Motor neuron (in vitro differentiated cells): ENCODE measurements at regions not wholly inside any gene's neighbourhood (a gene's known extent, or its start where the extent isn't known, plus 50 kb on each side); places are given as distances from the start of the nearest gene placed in this dataset.
A peak's percentile ranks its signal among the peaks of the same experiment; 100 is the strongest.

Experiments used
- ATAC-seq, 8 experiments: fragments of 200-7000 bp; cut with Tn5 transposase; replicated peaks in 6 of 8; 2 replicates each; pipeline ENCODE4 v1.8.0; 2021; ENCODE audit warnings: mild to moderate bottlenecking in 8 of 8, moderate library complexity in 8 of 8
- H3K27ac ChIP-seq, 2 donors: fragments of 250-450 bp; sonication (Bioruptor Pico); 2 replicates each; pipeline ENCODE4 v1.9.0; 2021; ENCODE audit warnings: antibody characterized with exemption in 2 of 2, mild to moderate bottlenecking in 2 of 2, moderate library complexity in 1 of 2
- H3K4me1 ChIP-seq, 2 donors: fragments of 250-450 bp; sonication (Bioruptor Pico); replicated peaks in 1 of 2; 2 replicates each; pipeline ENCODE4 v1.6.1; 2021; ENCODE audit warnings: antibody characterized with exemption in 2 of 2, mild to moderate bottlenecking in 2 of 2, moderate library complexity in 1 of 2
- H3K4me3 ChIP-seq, 5 donors: fragments of 250-450 bp; sonication (Bioruptor Pico); 2 replicates each; pipeline ENCODE4 v1.9.0; 2021; ENCODE audit warnings: antibody characterized with exemption in 5 of 5, mild to moderate bottlenecking in 5 of 5, moderate library complexity in 4 of 5
- WGBS, 10 experiments: fragments of 450-650 bp; shearing (Covaris generic); methylation state at CpG; one replicate each; pipeline ENCODE4 v1.0.0; 2022; 5-methylcytosine and 5-hydroxymethylcytosine counted together
- in situ Hi-C, 9 experiments: fragments of 400-800 bp; cut with MboI; loops; one replicate each; pipeline ENCODE4 v1.15.0; 2021; ENCODE audit warnings: low sequenced_read_pairs in 9 of 9, low pct_unique_long_range_greater_than_20kb in 2 of 9; ENCODE audit not compliant: unreplicated experiment in 9 of 9

DNA sequence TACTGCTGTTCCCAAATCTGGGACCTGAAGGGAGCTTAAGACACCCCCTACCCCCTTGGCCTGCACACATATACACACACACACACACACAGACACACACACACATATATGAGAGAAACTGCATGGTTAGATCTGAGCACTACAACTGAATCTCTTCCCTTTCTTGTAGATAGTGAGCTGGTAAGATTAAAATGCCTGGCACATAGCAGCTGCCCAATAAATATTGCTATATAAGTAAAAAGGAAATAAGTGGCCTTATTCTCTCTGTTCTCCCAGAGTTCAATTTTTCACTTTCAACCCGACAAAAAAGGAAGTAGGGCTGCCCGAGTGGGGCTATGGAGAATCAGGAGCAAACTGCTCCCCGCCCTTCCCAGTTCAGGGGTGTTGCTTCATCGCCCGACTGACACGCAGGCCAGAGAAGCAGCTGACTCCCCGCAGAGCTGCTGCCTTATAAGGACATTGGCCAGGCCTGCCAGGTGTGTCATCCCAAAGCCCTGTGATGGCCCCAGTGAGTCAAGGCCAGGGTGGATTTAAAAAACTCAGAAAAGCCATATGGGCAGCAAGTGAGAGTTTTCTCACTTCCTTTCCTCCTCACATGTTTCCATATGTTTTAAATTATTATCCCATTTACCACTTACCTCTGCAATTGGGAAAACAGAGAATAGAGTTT, 106.5 kb upstream of the SLC44A3 start:
- Histone ChIP-seq H3K4me1 (peaks cover 0 to 3% of the 10 kb centered on the region in 2 donors), H3K27ac (no peak overlapping the region), H3K4me3 (no peak overlapping the region)
- in situ Hi-C loops, result no loop called here
- ATAC-seq, result peak; percentile 61 to 99 (median 88)
- WGBS, 10 experiments, result 0 to 66% (median 37%) methylated on average over 1 to 7 of the region's 7 CpGs; no CpG with 5 or more reads in 3 of the 10 experiments

DNA sequence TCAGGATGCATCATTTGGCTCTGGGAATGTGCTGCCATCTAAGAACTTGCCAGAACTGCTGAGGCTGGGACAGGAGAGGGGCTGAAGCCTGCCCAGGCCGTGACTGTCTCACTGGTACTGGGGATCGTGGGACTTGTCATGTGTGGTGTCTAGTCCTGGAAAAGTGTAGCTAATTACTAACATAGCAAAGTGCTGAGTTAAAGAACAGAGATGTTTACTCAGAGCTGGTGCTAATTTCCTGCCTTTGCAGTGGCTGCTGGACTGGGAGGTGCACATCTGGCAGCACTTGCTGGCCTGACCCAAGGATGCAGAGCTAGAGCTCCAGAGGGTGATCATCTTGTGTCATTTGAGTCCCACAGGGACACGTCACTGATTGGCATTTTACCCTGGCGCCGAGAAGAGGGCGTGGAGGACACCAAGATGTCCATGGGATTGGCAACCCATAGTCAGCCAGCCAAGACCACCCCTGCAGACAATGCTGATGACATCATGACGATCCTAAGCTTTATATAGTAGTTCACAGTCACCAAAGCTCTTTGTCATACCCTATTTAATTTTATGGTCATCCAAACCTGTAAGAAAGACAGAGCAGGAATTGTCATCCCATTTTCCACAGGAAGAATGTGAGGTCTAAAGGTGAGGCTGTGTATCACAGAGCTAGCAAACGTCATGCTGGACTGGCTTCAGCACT, 110.1 kb upstream of the SLC44A3 start:
- peak in 2 of 8 experiments; percentile 5 to 28 for ATAC-seq
- H3K4me1 ChIP-seq, result peaks cover 7 to 10% of the 10 kb centered on the region in 2 donors
- H3K27ac ChIP-seq, result no peak overlapping the region
- WGBS, 10 experiments, result 12 to 100% (median 78%) methylated on average over 1 to 7 of the region's 8 CpGs; no CpG with 5 or more reads in 3 of the 10 experiments
- in situ Hi-C loops, result no loop called here
- H3K4me3 ChIP-seq, result no peak overlapping the region

DNA sequence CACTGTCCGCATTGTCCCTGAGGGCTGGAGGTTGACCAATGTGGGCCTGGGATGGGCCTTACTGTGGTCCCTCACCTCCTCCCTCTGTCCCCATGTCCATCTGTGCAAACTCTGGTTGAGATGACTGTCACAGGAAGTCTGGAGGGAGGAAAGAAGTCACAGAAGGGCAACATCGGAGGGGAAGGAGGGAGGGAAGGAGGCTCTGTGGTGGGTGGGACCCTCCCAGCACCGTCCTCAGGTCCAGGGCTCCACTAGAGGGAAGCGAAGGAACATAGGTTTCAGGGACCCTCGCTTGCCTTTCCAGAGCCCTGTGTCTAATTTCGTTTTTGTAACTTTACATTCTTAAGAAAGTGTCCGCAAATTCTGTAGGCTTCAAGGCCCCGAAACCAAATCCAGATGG, 111.3 kb upstream of the SLC44A3 start:
- WGBS, 10 experiments, result 80 to 100% (median 88%) methylated on average over 1 to 5 of the region's 8 CpGs; no CpG with 5 or more reads in 3 of the 10 experiments
- in situ Hi-C loops, result no loop called here
- no peak overlapping the region for H3K27ac ChIP-seq
- no peak overlapping the region for H3K4me3 ChIP-seq
- H3K4me1 ChIP-seq, result peaks cover 7 to 10% of the 10 kb centered on the region in 2 donors
- no peak for ATAC-seq

DNA sequence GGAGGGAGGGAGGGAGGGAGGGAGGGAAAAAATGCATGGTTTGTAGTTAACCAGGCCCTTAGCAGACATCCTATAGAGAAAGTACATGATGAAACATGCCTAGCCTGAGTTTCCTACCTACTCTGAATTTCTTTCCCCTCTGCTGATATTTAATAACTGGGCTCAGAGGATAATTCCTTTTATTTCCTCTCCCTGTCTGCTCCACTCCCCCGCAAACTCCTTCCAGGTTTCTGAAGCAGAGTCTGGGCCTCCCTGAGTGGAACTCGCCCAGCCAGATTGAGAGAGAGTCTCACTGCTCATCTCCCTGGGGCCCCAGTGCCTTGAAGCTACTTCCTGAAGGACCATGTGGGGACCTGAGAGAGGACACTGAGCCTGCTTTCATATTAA, 111.9 kb upstream of the SLC44A3 start:
- in situ Hi-C loops, result no loop called here
- 43 to 100% (median 100%) methylated on average over 1 to 2 of the region's 2 CpGs; no CpG with 5 or more reads in 3 of the 10 experiments for WGBS, 10 experiments

DNA sequence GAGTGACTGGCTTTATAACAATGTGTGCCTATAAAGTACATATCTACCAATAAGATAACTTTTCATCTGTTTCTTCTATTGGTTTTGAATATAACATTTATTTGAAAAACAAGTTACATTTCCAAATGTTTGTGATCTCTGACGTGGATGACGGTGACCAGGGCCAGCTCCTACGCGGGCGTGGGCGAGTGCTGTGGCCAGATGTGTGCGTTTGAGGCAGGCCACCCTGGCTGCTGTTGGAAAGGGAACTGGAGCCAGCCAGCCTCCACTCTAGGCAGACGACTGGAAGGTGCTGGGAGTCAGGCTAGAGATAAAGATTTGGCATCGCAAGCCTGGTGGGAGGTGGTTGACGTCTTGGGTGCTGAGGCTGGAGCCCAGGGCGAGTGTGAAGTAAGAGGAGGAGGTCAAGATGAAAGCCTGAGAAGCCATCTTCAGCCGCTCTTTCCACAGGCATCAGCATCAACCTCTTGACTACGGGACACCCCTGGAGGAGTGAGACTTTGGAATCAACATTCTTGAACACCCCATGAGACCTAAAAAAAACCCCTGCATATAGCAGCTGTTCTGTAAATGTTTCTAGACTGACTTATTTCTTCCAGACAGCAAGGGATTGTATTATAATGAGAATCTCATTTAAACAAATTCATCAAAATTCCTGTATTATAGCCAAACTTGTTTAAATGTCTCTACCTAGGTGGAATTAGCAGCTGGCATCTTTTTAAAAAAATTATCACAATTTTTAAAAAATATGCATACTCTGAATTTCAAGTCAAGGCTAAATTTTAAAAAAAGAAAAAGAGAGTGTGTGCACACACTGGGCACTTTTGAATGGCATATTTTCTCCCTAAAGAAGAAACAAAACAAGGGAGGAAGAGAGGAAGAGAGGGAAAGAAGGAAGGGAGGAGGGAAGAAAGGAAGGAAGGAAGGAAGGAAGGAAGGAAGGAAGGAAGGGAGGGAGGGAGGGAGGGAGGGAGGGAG, 112.5 kb upstream of the SLC44A3 start:
- no peak overlapping the region for H3K4me3 ChIP-seq
- 0 to 97% (median 76%) methylated on average over 1 to 13 of the region's 13 CpGs; no CpG with 5 or more reads in 1 of the 10 experiments for WGBS, 10 experiments
- in situ Hi-C loops, result no loop called here
- ATAC-seq, result no peak
- H3K27ac ChIP-seq, result no peak overlapping the region
- H3K4me1 ChIP-seq, result peaks cover 7 to 10% of the 10 kb centered on the region in 2 donors

More for the DNA sequence above, 111.9 kb upstream of the SLC44A3 start:
- Histone ChIP-seq H3K4me1 (peaks cover 7 to 10% of the 10 kb centered on the region in 2 donors), H3K27ac (no peak overlapping the region), H3K4me3 (no peak overlapping the region)
- no peak for ATAC-seq

DNA sequence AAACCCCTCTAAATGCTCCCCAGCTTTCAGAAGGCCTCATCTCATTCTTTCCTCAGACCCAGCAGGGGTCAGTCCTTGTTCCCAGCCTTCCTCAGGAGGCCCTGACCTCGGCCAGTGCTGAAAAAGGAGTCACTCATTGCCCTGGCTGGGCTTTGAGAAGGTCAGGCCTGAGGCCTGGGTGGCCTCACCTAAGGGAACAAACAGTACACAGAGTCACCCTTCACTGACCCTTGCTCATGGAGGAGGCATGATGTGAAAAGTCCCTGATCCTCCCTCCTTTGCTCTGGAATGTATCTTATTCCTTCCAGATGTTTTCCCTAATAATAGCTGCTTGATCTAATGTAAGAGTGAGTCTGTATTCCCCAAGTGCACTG, 117.7 kb upstream of the SLC44A3 start:
- ATAC-seq, result peak in 2 of 8 experiments; percentile 90 to 96
- no peak overlapping the region for H3K4me3 ChIP-seq
- H3K27ac ChIP-seq, result no peak overlapping the region
- in situ Hi-C loops, result no loop called here
- peaks cover 3 to 20% of the 10 kb centered on the region in 2 donors for H3K4me1 ChIP-seq
- WGBS, 10 experiments, result 20 to 67% methylated on average over 1 of the region's 1 CpG; no CpG with 5 or more reads in 8 of the 10 experiments

DNA sequence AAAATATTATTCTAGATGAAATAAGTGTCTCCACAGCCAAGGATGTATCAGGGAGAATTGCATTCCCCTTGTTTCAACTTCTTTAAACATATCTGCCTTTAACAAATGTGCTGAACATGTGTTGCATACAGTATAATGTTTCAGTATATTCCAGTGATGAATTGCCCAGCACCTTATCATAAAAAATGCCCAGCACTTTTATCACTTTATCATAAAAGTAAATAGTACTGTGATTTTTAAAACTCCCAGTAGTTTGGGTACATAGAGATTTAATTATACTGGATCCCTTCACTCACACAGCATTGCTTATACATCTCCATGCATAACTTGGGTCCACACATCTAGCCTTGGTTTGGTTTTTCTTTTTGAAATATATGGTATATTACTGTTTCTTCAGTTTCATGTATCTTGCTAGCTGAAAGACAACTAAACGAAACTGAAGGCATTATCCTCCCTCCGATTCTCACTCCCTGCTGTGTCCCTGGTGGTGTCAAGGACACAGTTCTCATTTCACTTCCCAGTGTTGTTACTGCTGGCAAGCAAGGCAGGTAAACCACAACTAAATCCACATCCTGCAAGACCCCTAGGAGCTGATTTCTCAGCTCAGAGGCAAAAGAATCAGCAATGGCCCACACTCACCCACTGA, 118.2 kb upstream of the SLC44A3 start:
- Histone ChIP-seq H3K27ac (no peak overlapping the region), H3K4me3 (no peak overlapping the region), H3K4me1 (peaks cover 3 to 20% of the 10 kb centered on the region in 2 donors)
- in situ Hi-C loops, result no loop called here
- ATAC-seq, result no peak
- 69 to 83% (median 73%) methylated on average over 1 to 2 of the region's 2 CpGs; no CpG with 5 or more reads in 5 of the 10 experiments for WGBS, 10 experiments

DNA sequence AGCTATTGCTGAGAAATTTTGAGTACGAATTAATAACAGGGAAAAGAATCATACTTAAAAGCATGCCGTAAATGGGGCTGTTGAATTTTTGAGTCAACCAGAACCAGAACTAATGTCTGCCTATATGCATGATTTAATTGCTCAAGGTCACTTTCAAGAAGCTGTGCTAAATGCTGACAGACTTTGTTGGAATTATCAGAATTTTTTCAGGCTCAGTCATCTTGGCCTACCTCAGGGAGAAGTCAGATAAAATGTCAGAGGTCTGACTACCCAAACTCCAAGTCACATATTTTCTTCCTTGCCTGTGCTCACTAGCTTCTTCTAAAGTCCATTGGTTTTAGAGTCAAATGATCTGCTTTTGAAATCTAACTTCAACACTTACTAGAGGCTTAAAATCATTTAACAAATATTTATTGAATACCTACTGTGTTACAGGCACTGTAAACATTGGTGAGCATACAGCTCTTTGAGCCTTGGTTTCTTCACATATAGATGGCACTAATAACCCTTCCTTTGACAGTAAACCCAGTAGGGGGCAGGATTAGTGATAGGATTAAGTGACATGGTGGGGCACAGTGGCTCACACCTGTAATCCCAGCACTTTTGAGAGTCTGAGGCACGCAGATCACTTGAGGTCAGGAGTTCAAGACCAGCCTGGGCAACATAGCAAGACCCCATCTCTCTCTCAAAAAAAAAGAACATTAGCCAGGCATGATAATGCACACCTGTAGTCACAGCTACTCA, 121.2 kb upstream of the SLC44A3 start:
- 6 to 100% (median 53%) methylated on average over 1 to 3 of the region's 3 CpGs for WGBS, 10 experiments
- in situ Hi-C loops, result no loop called here
- Histone ChIP-seq H3K4me3 (no peak overlapping the region), H3K27ac (no peak overlapping the region), H3K4me1 (peaks cover 0 to 10% of the 10 kb centered on the region in 2 donors)
- no peak for ATAC-seq

DNA sequence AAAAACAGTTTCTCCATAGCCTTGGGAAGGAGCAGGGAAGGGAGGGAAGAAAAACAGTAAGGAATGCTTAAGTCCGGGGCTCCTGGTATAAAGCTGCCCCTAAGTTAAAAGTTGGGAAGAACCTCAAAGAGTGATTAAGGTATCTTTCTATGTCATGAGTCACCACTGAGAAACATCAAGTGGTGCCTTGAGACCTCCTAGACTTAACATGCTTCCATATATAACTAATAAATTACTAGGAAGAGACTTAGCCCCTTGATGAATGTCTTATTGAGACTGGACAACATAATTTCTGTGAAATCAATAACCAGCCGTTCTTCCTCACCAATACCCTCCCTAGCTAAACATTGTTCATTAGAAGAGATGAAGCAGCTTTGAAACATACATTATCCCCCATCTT, 121.8 kb upstream of the SLC44A3 start:
- no peak overlapping the region for H3K4me3 ChIP-seq
- in situ Hi-C loops, result no loop called here
- ATAC-seq, result peak in 4 of 8 experiments; percentile 30 to 87 (median 57)
- H3K27ac ChIP-seq, result no peak overlapping the region
- WGBS, 10 experiments, result 0 to 80% (median 53%) methylated on average over 1 to 2 of the region's 2 CpGs; no CpG with 5 or more reads in 2 of the 10 experiments
- H3K4me1 ChIP-seq, result peaks cover 0 to 10% of the 10 kb centered on the region in 2 donors

DNA sequence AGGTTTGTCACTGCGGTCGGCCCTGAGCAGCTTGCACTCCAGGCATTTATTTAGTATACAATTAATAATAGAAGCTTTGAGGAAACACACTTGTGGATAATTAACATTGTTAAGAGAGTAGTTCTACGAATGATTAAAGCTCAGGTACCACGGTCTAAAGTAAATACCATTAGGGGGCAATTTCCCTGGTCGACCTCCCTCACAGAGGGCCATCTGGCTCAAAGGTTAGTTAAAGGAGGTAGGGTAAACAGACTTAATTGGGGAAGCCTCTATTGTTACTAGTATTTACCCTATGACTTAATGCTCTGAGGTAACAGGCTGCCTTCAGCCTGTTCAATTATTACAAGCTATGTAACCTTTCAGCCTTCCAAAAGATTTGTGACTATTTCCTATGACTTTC, 122.3 kb upstream of the SLC44A3 start:
- peak in 2 of 8 experiments; percentile 26 to 36 for ATAC-seq
- Histone ChIP-seq H3K4me3 (no peak overlapping the region), H3K27ac (no peak overlapping the region), H3K4me1 (peaks cover 0 to 10% of the 10 kb centered on the region in 2 donors)
- in situ Hi-C loops, result no loop called here
- WGBS, 10 experiments, result 20 to 100% (median 58%) methylated on average over 1 to 5 of the region's 5 CpGs; no CpG with 5 or more reads in 2 of the 10 experiments

DNA sequence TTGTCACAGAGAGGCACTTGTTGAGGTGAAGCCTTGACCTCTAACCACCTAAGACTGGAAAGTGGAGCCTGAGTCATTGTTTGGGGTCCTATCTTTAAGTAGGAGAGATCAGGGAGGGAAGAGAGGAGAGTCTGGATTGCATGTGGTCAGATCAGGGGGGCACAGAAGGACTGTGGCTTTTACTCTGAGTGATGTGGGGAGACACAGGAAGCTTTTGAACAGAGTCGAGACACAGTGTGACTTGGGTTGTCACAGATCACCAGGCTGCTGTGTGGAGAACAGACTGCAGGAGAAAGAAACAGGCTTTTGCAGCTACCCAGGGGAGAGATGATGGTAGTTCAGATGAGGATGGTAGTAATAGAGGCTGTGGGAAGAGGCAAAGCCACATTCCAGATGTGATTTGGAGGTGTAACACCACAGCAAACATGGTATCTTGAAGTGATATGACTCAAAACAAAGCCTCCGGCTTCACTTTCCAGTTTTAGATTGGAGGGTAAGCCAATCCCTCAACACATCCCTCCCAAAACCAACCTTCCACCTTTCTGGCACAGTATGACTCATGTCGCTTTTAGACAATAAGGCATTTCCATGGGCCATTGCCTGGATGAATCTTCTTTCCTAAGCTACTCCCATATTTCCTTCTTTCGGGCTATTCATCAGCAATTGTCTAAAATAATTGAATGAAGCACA, 125.8 kb upstream of the SLC44A3 start:
- no peak overlapping the region for H3K4me3 ChIP-seq
- H3K27ac ChIP-seq, result no peak overlapping the region
- ATAC-seq, result no peak
- peaks cover 0 to 10% of the 10 kb centered on the region in 2 donors for H3K4me1 ChIP-seq
- in situ Hi-C loops, result no loop called here
- 73 to 100% (median 93%) methylated on average over 2 to 4 of the region's 4 CpGs; no CpG with 5 or more reads in 2 of the 10 experiments for WGBS, 10 experiments
